GM18505 (cell line): ENCODE measurements at regions not wholly inside any gene's neighbourhood (a gene's known extent, or its start where the extent isn't known, plus 50 kb on each side); places are given as distances from the start of the nearest gene placed in this dataset.

Source experiments
- ATAC-seq: cut with Tn5 transposase; IDR thresholded peaks from one replicate; pipeline ENCODE4 v1.9.1; 2021; ENCODE audit not compliant: unreplicated experiment
- POLR2A ChIP-seq: IDR thresholded peaks from 4 replicates; pipeline ENCODE4 v1.6.1; 2011; ENCODE audit warnings: borderline replicate concordance; ENCODE audit not compliant: insufficient read depth, insufficient read length; ENCODE audit errors: extremely low read depth

GRCh38 chr16:79971237-79971572, 370.7 kb upstream of the MAF start:
- TF ChIP-seq POLR2A, result no peak
- no peak for ATAC-seq

- no peak for ATAC-seq
- TF ChIP-seq POLR2A, result no peak
These were observed 370.2 kb upstream of the MAF start for GRCh38 chr16:79970551-79971236.

GRCh38 chr16:79970087-79970486, 369.6 kb upstream of the MAF start:
- ATAC-seq, result no peak
- TF ChIP-seq POLR2A, result no peak

- TF ChIP-seq POLR2A, result no peak
- no peak for ATAC-seq
These were observed 368.9 kb upstream of the MAF start for GRCh38 chr16:79969458-79969857.

- TF ChIP-seq POLR2A, result no peak
- ATAC-seq, result no peak
These were observed 365.7 kb upstream of the MAF start for GRCh38 chr16:79966226-79966625.

- no peak for TF ChIP-seq POLR2A
- no peak for ATAC-seq
These were observed 365.2 kb upstream of the MAF start for GRCh38 chr16:79965718-79966117.

- no peak for ATAC-seq
- no peak for TF ChIP-seq POLR2A
These were observed 363.6 kb upstream of the MAF start for GRCh38 chr16:79964104-79964503.

GRCh38 chr16:79962962-79963361, 362.4 kb upstream of the MAF start:
- no peak for TF ChIP-seq POLR2A

GRCh38 chr16:79959226-79959625, 358.7 kb upstream of the MAF start:
- TF ChIP-seq POLR2A, result no peak
- no peak for ATAC-seq

More at GRCh38 chr16:79962962-79963361, 362.4 kb upstream of the MAF start:
- ATAC-seq, result no peak

GRCh38 chr16:79954921-79955705, 354.6 kb upstream of the MAF start:
- no peak for TF ChIP-seq POLR2A
- ATAC-seq, result no peak

GRCh38 chr16:79950932-79951719, 350.6 kb upstream of the MAF start:
- no peak for ATAC-seq
- TF ChIP-seq POLR2A, result no peak

- TF ChIP-seq POLR2A, result no peak
- ATAC-seq, result no peak
These were observed 348.9 kb upstream of the MAF start for GRCh38 chr16:79949417-79949816.

- ATAC-seq, result no peak
- no peak for TF ChIP-seq POLR2A
These were observed 347.2 kb upstream of the MAF start for GRCh38 chr16:79947771-79948170.
